BJ (cell line): ENCODE measurements at regions not wholly inside any gene's neighbourhood (a gene's known extent, or its start where the extent isn't known, plus 50 kb on each side); places are given as distances from the start of the nearest gene placed in this dataset.
A peak's percentile ranks its signal among the peaks of the same experiment; 100 is the strongest.

Experiments
- CTCF ChIA-PET: fragments of 350-600 bp; formaldehyde crosslinking; extraction: SDS; loops from one replicate; lab custom pipeline; 2021; ENCODE audit warnings: antibody characterized with exemption, inconsistent platforms; lab: Yijun Ruan, JAX
- POLR2A ChIA-PET: fragments of 300-600 bp; sonication (Branson Sonifier 250); formaldehyde crosslinking; extraction: SDS; loops from one replicate; lab custom pipeline; 2021; ENCODE audit warnings: antibody characterized with exemption; lab: Charles Lee
- DNase-seq: peaks from one replicate; pipeline ENCODE4 v3.0.0-alpha.2; 2011; ENCODE audit warnings: low read depth
- H3K27me3 ChIP-seq: 2 replicates; pipeline ENCODE4 v1.6.0; 2011; ENCODE audit warnings: low read length; ENCODE audit not compliant: control insufficient read depth, insufficient read depth
- H3K36me3 ChIP-seq: 2 replicates; pipeline ENCODE4 v1.5.1; 2011; ENCODE audit warnings: low read length; ENCODE audit not compliant: control insufficient read depth, insufficient read depth
- H3K4me3 ChIP-seq: 2 replicates; pipeline ENCODE4 v1.5.1; 2011; ENCODE audit warnings: low read depth, mild to moderate bottlenecking, control low read depth, low read length
- CTCF ChIP-seq: IDR thresholded peaks from 2 replicates; pipeline ENCODE4 v1.5.1; 2011; ENCODE audit warnings: low read depth, mild to moderate bottlenecking, control low read depth, inconsistent platforms, low read length, moderate library complexity; ENCODE audit not compliant: insufficient read depth

GRCh38 chr1:90411185-90411584 lies 305.9 kb downstream of the BARHL2 start:
- H3K27me3 ChIP-seq = no peaks in the 10 kb centered on the region
- DNase-seq = no peak
- POLR2A ChIA-PET = no interaction called here
- CTCF ChIA-PET = no interaction called here
- H3K4me3 ChIP-seq = no peak overlapping the region
- no peaks in the 10 kb centered on the region for H3K36me3 ChIP-seq
- TF ChIP-seq CTCF = no peak

GRCh38 chr1:90407737-90408136 lies 309.4 kb downstream of the BARHL2 start:
- ChIA-PET CTCF (no interaction called here), POLR2A (no interaction called here)
- H3K4me3 ChIP-seq = no peak overlapping the region
- no peak for TF ChIP-seq CTCF
- H3K36me3 ChIP-seq = no peaks in the 10 kb centered on the region
- no peak for DNase-seq
- no peaks in the 10 kb centered on the region for H3K27me3 ChIP-seq

- no peak for DNase-seq
- TF ChIP-seq CTCF = no peak
- POLR2A ChIA-PET = no interaction called here
- CTCF ChIA-PET = no interaction called here
- Histone ChIP-seq H3K27me3 (no peaks in the 10 kb centered on the region), H3K4me3 (no peak overlapping the region), H3K36me3 (no peaks in the 10 kb centered on the region)
Measured at GRCh38 chr1:90405726-90406125, 311.4 kb downstream of the BARHL2 start.

- POLR2A ChIA-PET = no interaction called here
- Histone ChIP-seq H3K36me3 (no peaks in the 10 kb centered on the region), H3K4me3 (no peak overlapping the region), H3K27me3 (no peaks in the 10 kb centered on the region)
- TF ChIP-seq CTCF = no peak
- CTCF ChIA-PET = interaction anchor here (0.7 kb wide), 1 partner anchor 233 kb away, joined by 3 read pairs; no protein-coding TSS in a partner anchor
- DNase-seq = peak; percentile 77
Measured at GRCh38 chr1:90402893-90403849, 313.9 kb downstream of the BARHL2 start.

- POLR2A ChIA-PET = no interaction called here
Measured at GRCh38 chr1:90400131-90400530, 317.0 kb downstream of the BARHL2 start.

More at GRCh38 chr1:90400131-90400530, 317.0 kb downstream of the BARHL2 start:
- H3K4me3 ChIP-seq = no peak overlapping the region
- no peaks in the 10 kb centered on the region for H3K27me3 ChIP-seq
- no peak for DNase-seq
- no peaks in the 10 kb centered on the region for H3K36me3 ChIP-seq
- CTCF ChIA-PET = no interaction called here
- no peak for TF ChIP-seq CTCF
